Right kidney (tissue), 1 donor: ENCODE measurements at regions not wholly inside any gene's neighbourhood (a gene's known extent, or its start where the extent isn't known, plus 50 kb on each side); places are given as distances from the start of the nearest gene placed in this dataset.
"Not testable (repeated sequence)": the region's sequence is repeated elsewhere in the genome, so short reads cannot be mapped to it uniquely, and the experiment has no call there.

Experiments used
- DNase-seq: peaks from one replicate; pipeline ENCODE4 v3.0.0-alpha.2; 2016

- peak; percentile 19 for DNase-seq
Measured at GRCh38 chrX:39227371-39227770, 426.1 kb downstream of the MID1IP1 start.

- no peak for DNase-seq
Measured at GRCh38 chrX:39238006-39238405, 436.7 kb downstream of the MID1IP1 start.

GRCh38 chrX:39242187-39242586, 440.9 kb downstream of the MID1IP1 start:
- DNase-seq = no peak

GRCh38 chrX:39244147-39244546, 442.9 kb downstream of the MID1IP1 start:
- no peak for DNase-seq

GRCh38 chrX:39245024-39245423, 443.8 kb downstream of the MID1IP1 start:
- DNase-seq = no peak

GRCh38 chrX:39247536-39247935, 446.3 kb downstream of the MID1IP1 start:
- DNase-seq = no peak

- DNase-seq = no peak
Measured at GRCh38 chrX:39248330-39248729, 447.1 kb downstream of the MID1IP1 start.

- DNase-seq = no peak
Measured at GRCh38 chrX:39249999-39250398, 448.7 kb downstream of the MID1IP1 start.

GRCh38 chrX:39251995-39252394, 450.7 kb downstream of the MID1IP1 start:
- no peak for DNase-seq

GRCh38 chrX:39253551-39253950, 452.3 kb downstream of the MID1IP1 start:
- DNase-seq = no peak

GRCh38 chrX:39258331-39258730, 457.1 kb downstream of the MID1IP1 start:
- no peak for DNase-seq

- no peak for DNase-seq
Measured at GRCh38 chrX:39260965-39261364, 459.7 kb downstream of the MID1IP1 start.

GRCh38 chrX:39261446-39262147, 460.3 kb downstream of the MID1IP1 start:
- DNase-seq = peak; percentile 9

- DNase-seq = no peak
Measured at GRCh38 chrX:39262641-39263040, 461.4 kb downstream of the MID1IP1 start.

GRCh38 chrX:39264023-39264422, 462.8 kb downstream of the MID1IP1 start:
- DNase-seq = no peak

- no peak for DNase-seq
Measured at GRCh38 chrX:39267176-39267575, 465.9 kb downstream of the MID1IP1 start.

- DNase-seq = no peak
Measured at GRCh38 chrX:39268207-39268606, 466.9 kb downstream of the MID1IP1 start.

GRCh38 chrX:39275500-39276068, 474.3 kb downstream of the MID1IP1 start:
- no peak for DNase-seq

GRCh38 chrX:39277685-39278390, 476.6 kb downstream of the MID1IP1 start:
- DNase-seq = not testable (repeated sequence)

GRCh38 chrX:39283239-39283638, 482.0 kb downstream of the MID1IP1 start:
- DNase-seq = no peak

- DNase-seq = no peak
Measured at GRCh38 chrX:39288592-39288991, 487.3 kb downstream of the MID1IP1 start.

- no peak for DNase-seq
Measured at GRCh38 chrX:39289827-39290226, 488.6 kb downstream of the MID1IP1 start.

GRCh38 chrX:39293203-39293602, 491.9 kb downstream of the MID1IP1 start:
- DNase-seq = no peak

GRCh38 chrX:39296472-39296871, 495.2 kb downstream of the MID1IP1 start:
- DNase-seq = no peak
